IPS-15b (cell line): ENCODE measurements at regions not wholly inside any gene's neighbourhood (a gene's known extent, or its start where the extent isn't known, plus 50 kb on each side); places are given as distances from the start of the nearest gene placed in this dataset.
"Not testable (repeated sequence)": the region's sequence is repeated elsewhere in the genome, so short reads cannot be mapped to it uniquely, and the experiment has no call there.

Experiments used
- H3K27me3 ChIP-seq: one replicate; pipeline ENCODE4 v1.6.1; 2013; ENCODE audit warnings: low read length; ENCODE audit not compliant: control insufficient read depth, insufficient read depth
- H3K36me3 ChIP-seq: one replicate; pipeline ENCODE4 v1.6.1; 2013; ENCODE audit warnings: low read length; ENCODE audit not compliant: control insufficient read depth, insufficient read depth
- H3K4me1 ChIP-seq: one replicate; pipeline ENCODE4 v1.6.1; 2013; ENCODE audit warnings: mild to moderate bottlenecking, low read length; ENCODE audit not compliant: control insufficient read depth, insufficient read depth
- H3K4me3 ChIP-seq: one replicate; pipeline ENCODE4 v1.5.1; 2013; ENCODE audit warnings: low read depth, low read length
- H3K9ac ChIP-seq: one replicate; pipeline ENCODE4 v1.6.1; 2013; ENCODE audit warnings: low read depth, mild to moderate bottlenecking, low read length
- H3K9me3 ChIP-seq: one replicate; pipeline ENCODE4 v1.6.1; 2013; ENCODE audit warnings: mild to moderate bottlenecking, low read length; ENCODE audit not compliant: control insufficient read depth, insufficient read depth

DNA sequence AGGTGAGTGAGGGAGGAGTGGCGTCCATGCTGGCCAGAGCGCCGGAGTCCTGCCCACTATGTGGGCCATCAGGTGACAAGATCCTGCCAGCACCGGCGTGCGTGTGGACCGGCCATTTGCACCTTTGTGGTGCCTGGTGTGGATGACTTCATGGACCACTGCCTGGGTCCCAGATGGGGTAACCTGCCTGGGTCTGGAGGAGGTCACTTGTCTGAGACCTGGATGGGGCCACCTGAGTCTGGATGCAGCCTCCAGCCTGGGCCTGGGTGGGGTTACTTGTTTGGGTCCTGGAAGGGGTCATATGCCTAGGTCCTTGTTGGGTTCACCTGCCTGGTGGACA, 299.6 kb downstream of the NDUFA10 start:
- Histone ChIP-seq H3K27me3 (no peaks in the 10 kb centered on the region), H3K4me1 (no peaks in the 10 kb centered on the region), H3K36me3 (no peaks in the 10 kb centered on the region), H3K9ac (no peak overlapping the region), H3K9me3 (no peaks in the 10 kb centered on the region), H3K4me3 (no peak overlapping the region)

DNA sequence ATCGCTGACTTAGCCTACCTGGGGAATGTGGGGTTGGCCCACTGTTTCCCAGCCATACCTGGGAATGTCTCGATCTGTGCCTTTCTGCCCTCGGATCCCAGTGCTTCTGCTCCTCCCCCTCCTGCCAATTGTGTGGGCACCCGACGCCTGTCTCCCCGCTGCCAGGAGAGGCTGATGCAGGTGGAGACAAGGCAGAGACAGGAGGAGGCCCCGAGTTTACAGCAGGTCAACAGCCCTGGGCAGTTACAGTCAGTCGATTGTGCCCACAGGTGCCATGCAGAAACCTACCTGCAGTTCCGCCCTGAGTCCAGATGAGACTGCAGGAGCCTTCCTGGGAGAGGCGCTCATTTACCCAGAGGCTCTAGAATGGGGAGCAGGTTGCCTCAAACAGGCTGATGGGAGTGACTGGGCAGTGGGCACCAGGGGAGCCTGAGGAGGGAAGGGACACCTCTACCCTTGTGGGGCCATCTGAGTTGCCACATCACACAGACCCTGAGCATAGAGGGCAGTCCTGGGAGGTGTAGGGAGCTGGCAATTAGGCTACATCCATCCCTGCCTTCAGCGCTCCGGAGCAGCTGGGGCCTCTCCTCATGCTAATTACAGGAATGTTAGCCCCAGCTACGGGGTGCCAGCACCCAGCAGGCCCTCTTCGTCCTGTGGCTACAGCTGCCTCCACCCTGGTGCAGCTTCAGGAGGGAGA, 300.1 kb downstream of the NDUFA10 start:
- H3K9me3 ChIP-seq, result no peaks in the 10 kb centered on the region
- no peak overlapping the region for H3K4me3 ChIP-seq
- no peaks in the 10 kb centered on the region for H3K4me1 ChIP-seq
- no peaks in the 10 kb centered on the region for H3K27me3 ChIP-seq
- H3K9ac ChIP-seq, result no peak overlapping the region
- no peaks in the 10 kb centered on the region for H3K36me3 ChIP-seq

DNA sequence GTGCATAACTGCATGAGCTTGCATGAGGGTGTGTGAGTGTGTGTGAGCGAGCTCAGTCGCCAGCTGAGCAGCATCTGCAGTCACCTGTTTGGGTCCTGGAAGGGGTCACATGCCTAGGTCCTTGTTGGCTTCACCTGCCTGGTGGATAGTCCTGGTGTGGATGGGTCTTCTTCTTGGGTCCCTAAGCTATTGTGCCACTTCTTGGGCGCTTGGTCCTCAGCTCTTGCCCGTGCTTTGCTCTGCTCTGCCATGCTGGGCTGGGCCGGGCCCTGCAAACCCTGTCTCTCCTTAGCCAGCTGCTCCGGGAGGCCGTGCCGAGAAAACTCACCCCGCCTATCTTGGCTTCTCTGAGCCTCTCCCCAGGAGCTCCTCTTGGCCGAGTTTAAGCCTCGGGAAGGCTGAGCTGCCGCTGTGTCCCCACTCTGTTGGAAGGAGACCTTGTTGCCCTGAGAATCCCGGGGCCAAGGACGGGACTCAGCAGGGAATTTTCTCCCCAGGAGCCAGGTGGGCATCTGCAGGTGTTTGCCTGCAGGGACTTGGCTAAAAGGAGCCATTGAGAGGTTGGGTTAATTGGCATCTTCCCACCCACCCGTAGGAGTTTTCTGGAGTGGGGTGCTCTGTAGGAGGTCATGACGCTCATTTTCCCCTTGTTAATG, 300.8 kb downstream of the NDUFA10 start:
- H3K36me3 ChIP-seq, result no peaks in the 10 kb centered on the region
- H3K4me1 ChIP-seq, result no peaks in the 10 kb centered on the region
- no peak overlapping the region for H3K9ac ChIP-seq
- no peaks in the 10 kb centered on the region for H3K9me3 ChIP-seq
- H3K27me3 ChIP-seq, result no peaks in the 10 kb centered on the region
- H3K4me3 ChIP-seq, result no peak overlapping the region

DNA sequence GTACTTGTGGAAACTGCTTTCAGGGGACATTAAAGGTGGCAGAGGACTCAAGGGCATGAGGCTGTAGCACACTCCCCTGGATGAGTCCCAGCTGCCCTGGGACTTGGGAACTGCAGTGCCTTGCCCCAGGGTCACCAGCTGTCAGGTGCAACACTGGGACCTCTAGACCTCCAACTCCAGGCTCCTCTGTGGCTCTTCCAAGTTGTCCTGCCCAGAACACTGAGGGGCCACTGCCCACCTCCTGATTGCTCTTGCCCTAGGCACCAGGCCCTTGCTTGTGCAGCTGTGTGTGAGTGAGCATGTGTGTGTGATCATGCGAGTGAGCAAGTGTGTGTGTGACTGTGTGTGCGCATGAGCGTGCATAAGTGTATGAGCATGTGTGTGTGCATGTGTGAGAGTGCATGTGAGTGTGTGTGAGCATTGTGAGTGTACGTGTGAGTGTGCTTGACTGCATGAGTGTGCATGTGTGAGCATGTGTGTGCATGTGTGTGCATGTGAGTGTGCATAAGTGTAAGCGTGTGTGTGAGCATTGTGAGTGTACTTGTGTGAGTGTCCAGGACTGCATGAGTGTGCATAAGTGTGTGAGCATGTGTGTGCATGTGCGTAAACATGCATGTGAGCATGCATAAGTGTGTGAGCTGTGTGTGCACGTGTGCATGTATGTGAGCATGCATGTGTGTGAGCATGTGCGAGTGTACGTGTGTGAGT, 301.5 kb downstream of the NDUFA10 start:
- Histone ChIP-seq H3K4me3 (no peak overlapping the region), H3K36me3 (no peaks in the 10 kb centered on the region), H3K9me3 (no peaks in the 10 kb centered on the region), H3K4me1 (no peaks in the 10 kb centered on the region), H3K27me3 (no peaks in the 10 kb centered on the region), H3K9ac (no peak overlapping the region)

DNA sequence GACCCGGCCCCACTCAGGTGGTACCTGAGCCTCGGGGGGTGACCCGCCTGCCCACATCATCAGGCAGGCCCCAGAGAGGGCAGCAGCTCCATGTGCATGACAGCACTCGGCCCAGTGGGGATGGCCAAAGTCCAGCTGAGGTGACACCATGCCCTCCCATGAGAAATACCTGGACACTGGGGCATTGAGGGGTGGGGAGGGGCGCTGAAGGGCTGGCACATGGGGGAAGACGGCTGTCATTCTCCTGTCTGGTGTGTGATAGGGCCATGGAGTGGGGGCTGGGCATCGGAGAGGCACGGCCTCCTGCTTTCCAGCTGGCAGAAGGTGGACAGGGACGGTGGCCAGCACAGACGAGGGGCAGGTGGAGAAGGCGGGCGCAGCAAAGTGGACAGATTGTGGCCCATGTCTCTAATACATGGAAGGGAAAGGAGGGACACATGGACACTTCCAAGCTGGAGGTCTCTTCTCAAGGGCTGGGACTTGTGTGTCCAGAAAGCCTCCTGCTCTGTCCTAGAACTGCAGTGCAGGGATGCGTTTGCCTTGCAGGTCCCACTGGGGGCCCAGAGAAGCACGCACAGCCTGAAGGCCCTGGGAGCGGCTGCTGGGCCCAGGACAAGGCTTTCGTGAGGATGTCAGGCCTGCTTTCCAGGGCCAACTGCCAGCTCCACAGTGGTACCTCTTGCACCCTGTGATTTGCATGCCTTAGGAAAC, 302.2 kb downstream of the NDUFA10 start:
- H3K9me3 ChIP-seq, result no peaks in the 10 kb centered on the region
- H3K27me3 ChIP-seq, result no peaks in the 10 kb centered on the region

DNA sequence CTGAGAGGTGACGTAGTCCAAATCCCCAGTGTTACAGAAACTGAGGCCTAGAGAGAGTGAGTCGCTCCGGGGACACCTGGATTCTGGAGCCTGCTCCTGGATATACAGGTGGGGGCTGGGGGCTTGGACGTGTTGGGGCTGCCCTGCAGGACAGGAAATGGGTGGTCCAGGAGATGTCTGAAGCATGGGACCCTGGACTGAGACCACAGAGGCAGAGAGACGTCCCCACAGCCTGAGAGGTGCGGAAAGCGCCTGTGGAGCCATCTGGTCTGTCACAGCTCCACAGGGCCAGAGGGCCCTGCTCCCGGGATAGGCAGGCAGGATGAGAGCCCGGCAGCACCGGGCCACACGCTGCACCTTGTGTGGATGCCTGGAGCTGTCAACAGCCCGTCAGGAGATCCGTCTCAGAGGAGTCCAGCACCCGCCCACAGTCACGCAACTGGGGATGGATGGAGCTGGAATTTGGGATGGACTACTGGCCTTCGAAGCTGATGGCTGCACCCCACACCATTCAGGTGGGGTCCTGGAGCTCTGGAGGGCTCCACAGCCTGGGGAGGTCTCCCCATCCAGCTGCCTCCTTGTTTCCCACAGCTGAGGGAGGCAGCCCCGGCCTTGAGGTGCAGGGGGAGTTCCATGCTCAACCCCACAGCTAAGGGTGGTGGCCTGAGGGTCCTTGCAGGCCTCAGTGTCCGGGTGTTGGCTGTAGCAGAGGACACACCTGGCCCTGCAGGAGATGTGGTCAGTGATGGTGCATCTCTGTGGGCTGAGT, 303.0 kb downstream of the NDUFA10 start:
- H3K9me3 ChIP-seq, result no peaks in the 10 kb centered on the region
- no peaks in the 10 kb centered on the region for H3K27me3 ChIP-seq
- H3K4me1 ChIP-seq, result no peaks in the 10 kb centered on the region
- H3K36me3 ChIP-seq, result no peaks in the 10 kb centered on the region
- no peak overlapping the region for H3K4me3 ChIP-seq
- no peak overlapping the region for H3K9ac ChIP-seq

More for the DNA sequence above, 302.2 kb downstream of the NDUFA10 start:
- Histone ChIP-seq H3K36me3 (no peaks in the 10 kb centered on the region), H3K9ac (no peak overlapping the region), H3K4me1 (no peaks in the 10 kb centered on the region), H3K4me3 (no peak overlapping the region)

DNA sequence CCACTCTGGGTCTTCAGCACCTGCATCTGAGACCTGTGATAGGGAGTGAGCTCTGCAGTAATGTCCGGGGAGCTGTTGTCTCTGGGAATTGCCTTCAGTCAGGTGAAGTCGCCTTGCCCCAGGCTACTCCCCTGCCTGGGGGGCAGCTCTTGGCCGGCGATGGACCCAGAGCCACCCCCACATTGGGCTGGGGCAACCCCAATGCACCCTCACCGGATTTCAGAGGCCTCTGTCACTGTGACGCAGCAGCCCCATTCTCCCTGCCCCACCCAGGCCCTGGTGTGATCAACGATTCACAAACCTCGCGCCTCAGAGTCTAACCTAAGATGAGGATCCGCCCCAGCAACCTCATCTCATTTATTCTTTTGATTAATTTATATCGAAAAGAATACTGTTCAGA, 303.6 kb downstream of the NDUFA10 start:
- Histone ChIP-seq H3K9ac (no peak overlapping the region), H3K4me3 (no peak overlapping the region), H3K36me3 (no peaks in the 10 kb centered on the region), H3K27me3 (no peaks in the 10 kb centered on the region), H3K9me3 (no peaks in the 10 kb centered on the region), H3K4me1 (no peaks in the 10 kb centered on the region)

DNA sequence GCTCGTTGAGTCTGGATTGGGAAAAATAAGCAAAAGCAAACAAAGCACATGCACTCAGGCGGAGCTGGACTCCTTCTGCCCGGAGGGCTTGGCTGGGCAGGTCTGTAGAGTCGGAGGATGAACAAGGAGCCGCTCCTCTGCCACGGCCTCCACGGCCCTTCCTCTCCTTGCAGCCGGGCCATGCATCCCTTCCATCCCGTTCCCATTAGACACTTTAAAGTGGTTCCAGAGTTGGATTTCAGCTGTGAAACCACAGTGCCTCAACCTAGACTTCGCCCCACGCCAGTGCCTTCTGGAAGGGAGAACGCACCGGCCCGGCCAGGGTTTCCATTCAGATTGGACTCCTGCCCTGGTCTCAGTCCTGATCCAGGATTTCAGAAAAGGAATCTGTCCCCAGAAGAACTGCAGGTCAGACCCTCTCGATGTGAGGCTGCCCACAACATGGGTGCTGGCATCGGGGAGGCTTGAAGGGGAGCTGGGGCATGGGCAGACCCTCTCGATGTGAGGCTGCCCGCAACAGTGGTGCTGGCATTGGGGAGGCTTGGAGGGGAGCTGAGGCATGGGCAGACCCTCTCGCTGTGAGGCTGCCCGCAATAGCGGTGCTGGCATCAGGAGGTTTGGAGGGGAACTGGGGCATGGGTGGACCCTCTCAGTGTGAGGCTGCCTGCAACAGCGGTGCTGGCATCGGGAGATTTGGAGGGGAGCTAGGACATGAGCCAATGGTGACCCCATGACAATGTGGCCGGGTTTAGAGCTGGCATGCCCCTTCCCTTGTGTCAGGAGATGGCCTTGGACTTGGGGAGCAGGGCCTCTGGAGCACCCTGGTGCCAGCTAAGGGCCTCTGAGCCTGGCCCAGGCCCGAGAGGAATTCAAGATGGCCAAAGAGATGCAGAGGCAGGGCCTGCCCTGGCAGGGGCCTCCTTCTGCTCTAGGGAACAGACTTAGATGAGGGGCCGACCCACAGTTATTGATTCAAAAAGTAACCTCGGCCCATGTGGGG, 304.5 kb downstream of the NDUFA10 start:
- H3K9ac ChIP-seq, result no peak overlapping the region
- no peaks in the 10 kb centered on the region for H3K36me3 ChIP-seq
- no peaks in the 10 kb centered on the region for H3K4me1 ChIP-seq
- no peaks in the 10 kb centered on the region for H3K27me3 ChIP-seq
- no peaks in the 10 kb centered on the region for H3K9me3 ChIP-seq
- H3K4me3 ChIP-seq, result no peak overlapping the region

DNA sequence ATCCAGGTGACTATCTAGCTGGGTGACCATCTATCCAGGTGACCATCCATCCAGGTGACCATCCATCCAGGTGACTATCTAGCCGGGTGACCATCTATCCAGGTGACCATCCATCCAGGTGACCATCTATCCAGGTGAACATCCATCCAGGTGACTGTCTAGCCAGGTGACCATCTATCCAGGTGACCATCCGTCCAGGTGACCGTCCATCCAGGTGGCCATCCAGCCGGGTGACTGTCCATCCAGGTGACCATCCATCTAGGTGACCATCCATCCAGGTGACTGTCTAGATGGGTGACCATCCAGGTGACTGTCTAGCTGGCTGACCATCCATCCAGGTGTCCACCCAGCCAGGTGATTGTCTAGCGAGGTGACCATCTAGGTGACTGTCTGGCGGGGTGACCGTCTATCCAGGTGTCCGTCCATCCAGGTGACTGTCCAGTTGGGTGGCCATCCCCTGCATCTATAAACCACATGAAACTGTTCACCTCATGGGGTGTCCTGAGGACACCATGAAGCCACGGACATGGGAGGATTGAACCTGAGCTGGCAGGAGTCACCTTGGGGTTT, 305.3 kb downstream of the NDUFA10 start:
- Histone ChIP-seq H3K9ac (no peak overlapping the region), H3K27me3 (no peaks in the 10 kb centered on the region), H3K4me3 (no peak overlapping the region), H3K36me3 (no peaks in the 10 kb centered on the region), H3K9me3 (no peaks in the 10 kb centered on the region), H3K4me1 (no peaks in the 10 kb centered on the region)

DNA sequence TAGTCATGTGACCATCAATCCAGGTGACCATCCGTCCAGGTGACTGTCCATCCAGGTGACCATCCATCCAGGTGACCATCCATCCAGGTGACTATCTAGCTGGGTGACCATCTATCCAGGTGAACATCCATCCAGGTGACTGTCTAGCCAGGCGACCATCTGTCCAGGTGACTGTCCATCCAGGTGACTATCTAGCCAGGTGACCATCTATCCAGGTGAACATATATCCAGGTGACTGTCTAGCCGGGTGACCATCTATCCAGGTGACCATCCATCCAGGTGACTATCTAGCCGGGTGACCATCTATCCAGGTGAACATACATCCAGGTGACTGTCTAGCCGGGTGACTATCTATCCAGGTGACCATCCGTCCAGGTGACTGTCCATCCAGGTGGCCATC, 306.2 kb downstream of the NDUFA10 start:
- not testable (repeated sequence) for H3K9ac ChIP-seq, H3K9me3 ChIP-seq, H3K36me3 ChIP-seq, H3K4me1 ChIP-seq, H3K4me3 ChIP-seq, H3K27me3 ChIP-seq
